Endothelial cell of umbilical vein (primary cell): ENCODE measurements at regions not wholly inside any gene's neighbourhood (a gene's known extent, or its start where the extent isn't known, plus 50 kb on each side); places are given as distances from the start of the nearest gene placed in this dataset.

Experiments used
- BruUV-seq: library from RNA; stranded (reverse); fragments of 400-500 nt; replicated peaks from 2 replicates; lab custom pipeline; 2021; lab: Mats Ljungman, UMichigan
- CTCF ChIA-PET: fragments of 300-600, 350-600 bp; sonication (Branson Sonifier 250); formaldehyde crosslinking; loops from one replicate; lab custom pipeline; 2021; ENCODE audit warnings: antibody characterized with exemption, inconsistent platforms; lab: Charles Lee
- POLR2A ChIA-PET: fragments of 300-600, 350-600 bp; sonication (Branson Sonifier 250); formaldehyde crosslinking; loops from one replicate; lab custom pipeline; 2021; ENCODE audit warnings: antibody characterized with exemption, inconsistent platforms; lab: Charles Lee
- DNase-seq: peaks from one replicate; pipeline ENCODE4 v3.0.0-alpha.2; 2011; ENCODE audit warnings: low read depth, low spot score
- FAIRE-seq: peaks from 2 replicates; lab custom pipeline; 2011; peaks lifted over from hg19 to GRCh38; lab: Jason Lieb, UNC
- H2AFZ ChIP-seq: 2 replicates; pipeline ENCODE4 v1.6.0; 2012; ENCODE audit warnings: low read depth, low read length, control low read depth, inconsistent platforms
- H3K27ac ChIP-seq: 2 replicates; pipeline ENCODE4 v1.5.1; 2011; ENCODE audit warnings: low read depth, mild to moderate bottlenecking, control low read depth, low read length, moderate library complexity; ENCODE audit not compliant: insufficient read depth
- H3K27me3 ChIP-seq, 2 experiments: 2 replicates each; pipeline versions ENCODE4 v1.6.0 to v1.6.1; 2011; ENCODE audit warnings: low read length in 2 of 2, mixed read lengths in 1 of 2; ENCODE audit not compliant: control insufficient read depth in 2 of 2, insufficient read depth in 2 of 2
- H3K36me3 ChIP-seq, 2 experiments: 2 replicates in 1 of 2; 3 replicates in 1 of 2; pipeline ENCODE4 v1.5.1; 2011; ENCODE audit warnings: low read length in 2 of 2, mild to moderate bottlenecking in 1 of 2, moderate library complexity in 1 of 2; ENCODE audit not compliant: control insufficient read depth in 2 of 2, insufficient read depth in 2 of 2; ENCODE audit errors: extremely low read depth in 1 of 2
- H3K4me1 ChIP-seq: 3 replicates; pipeline ENCODE4 v1.5.1; 2011; ENCODE audit warnings: mild to moderate bottlenecking, low read length; ENCODE audit not compliant: control insufficient read depth, insufficient read depth; ENCODE audit errors: extremely low read depth
- H3K4me2 ChIP-seq: 2 replicates; pipeline ENCODE4 v1.6.1; 2011; ENCODE audit warnings: low read length, control low read depth, mixed read lengths; ENCODE audit not compliant: insufficient read depth
- H3K4me3 ChIP-seq, 3 experiments: fragments of 200-600 bp in 1 of 3; sonication (generic), shearing (Covaris generic) in 1 of 3; replicated peaks in 1 of 3; 2 replicates each; pipeline ENCODE4 v1.5.1; 2011 to 2016; ENCODE audit warnings: control low read depth in 3 of 3, low read length in 3 of 3, mild to moderate bottlenecking in 2 of 3, inconsistent platforms in 1 of 3, low read depth in 1 of 3, moderate library complexity in 1 of 3; ENCODE audit not compliant: insufficient read depth in 1 of 3
- H3K79me2 ChIP-seq: 2 replicates; pipeline ENCODE4 v1.6.0; 2012; ENCODE audit warnings: low read length, inconsistent platforms; ENCODE audit not compliant: control insufficient read depth, insufficient read depth
- H3K9ac ChIP-seq: replicated peaks from 2 replicates; pipeline ENCODE3; 2011; ENCODE audit warnings: low read length, control low read depth; ENCODE audit not compliant: insufficient read depth; ENCODE audit errors: extremely low read depth
- H3K9me1 ChIP-seq: replicated peaks from 3 replicates; pipeline ENCODE4 v1.6.0; 2011; ENCODE audit warnings: mild to moderate bottlenecking, low read length; ENCODE audit not compliant: control insufficient read depth, insufficient read depth; ENCODE audit errors: extremely low read depth
- H3K9me3 ChIP-seq: replicated peaks from 2 replicates; pipeline ENCODE4 v1.5.1; 2012; ENCODE audit warnings: low read length, inconsistent platforms; ENCODE audit not compliant: control insufficient read depth, insufficient read depth
- H4K20me1 ChIP-seq: replicated peaks from 2 replicates; pipeline ENCODE3; 2011; ENCODE audit warnings: mild to moderate bottlenecking, low read length; ENCODE audit not compliant: control insufficient read depth, insufficient read depth; ENCODE audit errors: extremely low read depth
- CTCF ChIP-seq, 2 donors: IDR thresholded peaks; 1 replicate in 1 of 2; 2 replicates in 1 of 2; pipeline ENCODE4 v1.5.1; 2011; ENCODE audit warnings: low read length in 2 of 2, mild to moderate bottlenecking in 2 of 2, moderate library complexity in 2 of 2, control low read depth in 1 of 2, inconsistent platforms in 1 of 2, low read depth in 1 of 2; ENCODE audit not compliant: insufficient read depth in 1 of 2; ENCODE audit errors: extremely low read depth in 1 of 2
- EZH2 ChIP-seq: IDR thresholded peaks from 2 replicates; pipeline ENCODE4 v1.6.1; 2012; ENCODE audit warnings: borderline replicate concordance, low read depth, mild to moderate bottlenecking, moderate library complexity, low read length, inconsistent platforms; ENCODE audit not compliant: severe bottlenecking
- FOS ChIP-seq: IDR thresholded peaks from 2 replicates; pipeline ENCODE4 v1.6.1; 2011; ENCODE audit warnings: mild to moderate bottlenecking, low read length, moderate library complexity, borderline replicate concordance; ENCODE audit not compliant: insufficient read depth
- GATA2 ChIP-seq: IDR thresholded peaks from 2 replicates; pipeline ENCODE4 v1.7.0; 2011; ENCODE audit warnings: low read depth, mild to moderate bottlenecking, moderate library complexity, mixed read lengths, low read length; ENCODE audit not compliant: insufficient read length, insufficient read depth
- JUN ChIP-seq: IDR thresholded peaks from 2 replicates; pipeline ENCODE4 v1.6.1; 2011; ENCODE audit warnings: borderline replicate concordance, low read depth; ENCODE audit not compliant: insufficient read length, insufficient read depth
- MYC ChIP-seq: IDR thresholded peaks from one replicate; pipeline ENCODE4 v1.6.1; 2011; ENCODE audit warnings: mild to moderate bottlenecking, low read depth, low read length
- POLR2A ChIP-seq: IDR thresholded peaks from 2 replicates; pipeline ENCODE4 v1.6.1; 2012; ENCODE audit warnings: low read depth, mild to moderate bottlenecking, control low read depth, low read length
- POLR2AphosphoS5 ChIP-seq: IDR thresholded peaks from 2 replicates; pipeline ENCODE4 v1.6.1; 2012; ENCODE audit warnings: low read depth, mild to moderate bottlenecking, control low read depth, low read length, moderate library complexity; ENCODE audit not compliant: insufficient read depth
- dilution Hi-C: fragments of 300-500 bp; cut with MboI; formaldehyde crosslinking; loops from one replicate; pipeline ENCODE4 v1.15.0; 2019; ENCODE audit warnings: low sequenced_read_pairs; ENCODE audit not compliant: extremely low pct_ligation_motif_present
- intact Hi-C: fragments of 100-400 bp; cut with micrococcal nuclease; formaldehyde crosslinking; loops from one replicate; pipeline ENCODE4 v1.10.0; 2022
- TF ChIP-seq, protein P1 (sequence below): IDR thresholded peaks from 2 replicates; pipeline ENCODE4 v1.6.1; 2011; ENCODE audit not compliant: insufficient read depth, insufficient read length

DNA sequence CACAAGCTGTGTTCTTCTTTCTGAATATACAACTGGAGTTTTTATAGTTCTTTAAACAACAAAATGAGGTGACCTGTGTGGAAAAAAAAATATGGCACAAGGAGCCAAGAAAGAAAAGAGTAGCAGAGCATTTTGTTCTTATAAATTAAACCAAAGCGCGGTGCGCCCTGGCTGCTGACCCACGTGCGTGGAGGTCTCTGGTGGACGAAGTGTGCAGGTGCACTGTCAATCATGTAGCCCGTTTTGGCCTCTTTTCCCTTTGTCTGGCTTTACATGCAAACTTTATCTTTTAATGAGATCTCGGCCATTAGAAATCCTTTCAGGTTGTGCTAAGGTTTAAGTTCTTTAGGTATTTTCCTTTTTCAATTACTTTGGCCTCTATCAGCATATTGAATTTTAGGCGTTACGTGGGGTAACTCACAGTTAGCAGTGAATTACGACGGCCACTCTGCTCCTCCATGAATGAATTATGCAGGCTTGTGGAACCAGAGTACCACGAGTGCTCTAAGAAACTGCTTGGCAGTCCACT, 443.9 kb upstream of the SLC10A2 start:
- H3K36me3 ChIP-seq = no peaks in the 10 kb centered on the region
- dilution Hi-C loops (no loop called here), intact Hi-C loops (no loop called here)
- no peaks in the 10 kb centered on the region for H4K20me1 ChIP-seq
- no peak overlapping the region for H3K27ac ChIP-seq
- H3K9me3 ChIP-seq = no peaks in the 10 kb centered on the region
- H3K4me3 ChIP-seq = no peak overlapping the region
- ChIA-PET POLR2A (no interaction called here), CTCF (no interaction called here)
- H3K4me2 ChIP-seq = no peak overlapping the region
- no peaks in the 10 kb centered on the region for H3K9me1 ChIP-seq
- FAIRE-seq (no peak), DNase-seq (no peak)
- H3K79me2 ChIP-seq = no peaks in the 10 kb centered on the region
- H3K9ac ChIP-seq = no peak overlapping the region
- no peaks in the 10 kb centered on the region for H3K27me3 ChIP-seq
- BruUV-seq = no TSS peak
- H2AFZ ChIP-seq = no peak overlapping the region
- TF ChIP-seq POLR2A = no peak
- no peak for TF ChIP-seq MYC
- no peak for TF ChIP-seq CTCF (IDR thresholded peaks at IDR 0.05; ENCODE audit: extremely low read depth in 1 of 2, insufficient read depth in 1 of 2, low read depth in 1 of 2, low read length in 2 of 2)
- TF ChIP-seq, protein P1, sequence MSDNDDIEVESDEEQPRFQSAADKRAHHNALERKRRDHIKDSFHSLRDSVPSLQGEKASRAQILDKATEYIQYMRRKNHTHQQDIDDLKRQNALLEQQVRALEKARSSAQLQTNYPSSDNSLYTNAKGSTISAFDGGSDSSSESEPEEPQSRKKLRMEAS = no peak
- TF ChIP-seq EZH2 = no peak
- no peak for TF ChIP-seq POLR2AphosphoS5
- TF ChIP-seq JUN = no peak
- TF ChIP-seq GATA2 = no peak
- TF ChIP-seq FOS = no peak
- H3K4me1 ChIP-seq = no peaks in the 10 kb centered on the region
